Body of pancreas (tissue), 4 donors: ENCODE measurements at regions not wholly inside any gene's neighbourhood (a gene's known extent, or its start where the extent isn't known, plus 50 kb on each side); places are given as distances from the start of the nearest gene placed in this dataset.
"Not testable (repeated sequence)": the region's sequence is repeated elsewhere in the genome, so short reads cannot be mapped to it uniquely, and the experiment has no call there.

Experiments used
- ATAC-seq: fragments of 150-250 bp; one replicate; pipeline ENCODE4 v1.9.1; 2016
- DNase-seq, 4 donors: peaks; one replicate each; pipeline ENCODE4 v3.0.0-alpha.2; 2019
- H3K27ac ChIP-seq, 4 donors: fragments of 200-600 bp; sonication (generic); 1 replicate in 3 of 4; 2 replicates in 1 of 4; pipeline versions ENCODE4 v1.5.1 to v1.6.1; 2016 to 2019; ENCODE audit warnings: mild to moderate bottlenecking in 1 of 4, mixed read lengths in 1 of 4, moderate library complexity in 1 of 4
- H3K27me3 ChIP-seq, 2 donors: fragments of 200-600 bp; sonication (generic); one replicate each; pipeline ENCODE4 v1.6.0; 2016; ENCODE audit warnings: mild to moderate bottlenecking in 1 of 2
- H3K36me3 ChIP-seq, 2 donors: fragments of 200-600 bp; sonication (generic); replicated peaks in 1 of 2; 2 replicates each; pipeline ENCODE4 v1.5.1; 2016; ENCODE audit warnings: low read depth in 2 of 2; ENCODE audit not compliant: insufficient read depth in 1 of 2
- H3K4me1 ChIP-seq: fragments of 200-600 bp; sonication (generic); one replicate; pipeline ENCODE4 v1.6.0; 2016
- H3K4me3 ChIP-seq, 2 donors: fragments of 200-600 bp; sonication (generic); 1 replicate in 1 of 2; 2 replicates in 1 of 2; pipeline ENCODE4 v1.5.1; 2016 to 2019
- H3K9me3 ChIP-seq, 3 donors: fragments of 200-600 bp; sonication (generic); 1 replicate in 2 of 3; 2 replicates in 1 of 3; pipeline ENCODE4 v1.5.1; 2016
- CTCF ChIP-seq, 7 experiments: fragments of 450-650 bp in 4 of 7; fragments of 200-600 bp in 3 of 7; sonication (generic) in 3 of 7; IDR thresholded peaks; one replicate each; pipeline ENCODE4 v1.5.1; 2016 to 2019; ENCODE audit warnings: antibody characterized with exemption in 7 of 7
- POLR2A ChIP-seq, 3 donors: fragments of 450-650 bp; IDR thresholded peaks; one replicate each; pipeline ENCODE4 v1.6.1; 2016; ENCODE audit warnings: antibody characterized with exemption in 3 of 3, mild to moderate bottlenecking in 2 of 3
- WGBS, 2 donors: methylation state at CpG; one replicate each; pipeline ENCODE4 v1.1.5; 2017; 5-methylcytosine and 5-hydroxymethylcytosine counted together
- intact Hi-C: fragments of 100-400 bp; cut with DNase I; formaldehyde crosslinking; loops from one replicate; pipeline ENCODE4 v1.15.1; 2023

- DNase-seq (no peak), ATAC-seq (no peak)
- 25% methylated on average over 1 to 2 of the region's 5 CpGs for WGBS, 2 donors
- no peaks in the 10 kb centered on the region for H3K27me3 ChIP-seq
- H3K9me3 ChIP-seq: no peaks in the 10 kb centered on the region
- TF ChIP-seq CTCF (IDR thresholded peaks at IDR 0.05) (no peak), POLR2A (IDR thresholded peaks at IDR 0.05) (no peak)
- no peak overlapping the region for H3K4me3 ChIP-seq
- intact Hi-C loops: no loop called here
- no peaks in the 10 kb centered on the region for H3K4me1 ChIP-seq
- no peaks in the 10 kb centered on the region for H3K36me3 ChIP-seq
- no peak overlapping the region for H3K27ac ChIP-seq
Observed at GRCh38 chrX:131881194-131881593, 141.9 kb upstream of the STK26 start.

DNA sequence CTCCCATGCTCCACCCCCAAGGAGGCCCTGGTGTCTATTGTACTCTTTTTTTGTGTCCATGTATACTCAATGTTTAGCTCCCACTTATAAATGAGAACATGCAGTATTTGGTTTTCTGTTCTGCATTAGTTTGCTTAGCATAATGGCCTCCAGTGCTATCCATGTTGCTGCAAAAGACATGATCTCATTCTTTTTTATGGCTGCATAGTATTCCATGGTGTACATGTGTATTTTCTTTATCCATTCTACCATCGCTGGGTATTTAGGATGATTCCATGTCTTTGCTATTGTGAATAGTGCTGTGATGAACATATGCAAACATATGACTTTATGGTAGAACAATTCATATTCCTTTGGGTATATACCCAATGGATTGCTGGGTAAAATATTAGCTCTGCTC, 138.1 kb upstream of the STK26 start:
- ATAC-seq, DNase-seq, H3K36me3 ChIP-seq, H3K4me3 ChIP-seq, H3K4me1 ChIP-seq, H3K27me3 ChIP-seq, intact Hi-C loops, H3K27ac ChIP-seq, H3K9me3 ChIP-seq: not testable (repeated sequence)
- WGBS, 2 donors: 68 to 73% methylated on average over 1 of the region's 1 CpG

DNA sequence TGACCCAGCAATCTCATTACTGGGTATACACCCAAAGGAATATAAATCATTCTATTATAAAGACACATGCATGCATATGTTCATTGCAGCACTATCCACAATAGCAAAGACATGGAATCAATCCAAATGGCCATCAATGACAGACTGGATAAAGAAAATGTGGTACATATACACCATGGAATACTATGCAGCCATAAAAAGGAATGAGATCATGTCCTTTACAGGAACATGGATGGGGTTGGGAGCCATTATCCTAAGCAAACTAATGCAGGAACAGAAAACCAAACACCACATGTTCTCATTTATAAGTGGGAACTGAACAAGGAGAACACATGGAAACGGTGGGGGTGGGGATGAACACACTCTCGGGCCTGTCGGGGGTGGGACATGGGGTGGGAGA, 129.2 kb upstream of the STK26 start:
- H3K9me3 ChIP-seq, H3K27me3 ChIP-seq, H3K4me1 ChIP-seq, H3K36me3 ChIP-seq, intact Hi-C loops, H3K27ac ChIP-seq, DNase-seq, H3K4me3 ChIP-seq, ATAC-seq: not testable (repeated sequence)
- 76 to 85% methylated on average over 2 to 3 of the region's 3 CpGs for WGBS, 2 donors

DNA sequence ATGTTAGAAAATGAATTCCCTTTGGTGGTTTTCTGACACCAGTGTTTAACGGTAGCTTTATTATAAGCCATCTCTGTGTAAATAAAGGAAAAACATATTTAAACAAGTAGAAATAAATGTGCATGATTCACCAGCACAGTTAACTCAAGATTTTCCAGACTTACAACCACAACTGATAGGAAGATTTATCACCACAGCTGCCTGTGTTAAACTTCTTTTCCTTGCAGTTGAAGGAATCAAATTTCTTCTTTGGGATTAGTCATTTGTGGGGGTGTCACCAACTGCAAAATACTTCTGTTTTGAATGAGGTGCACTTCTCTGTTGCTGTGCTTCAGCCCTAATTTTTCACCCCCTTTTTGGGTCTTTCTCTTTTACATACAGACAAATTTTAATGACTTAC, 128.1 kb upstream of the STK26 start:
- no peaks in the 10 kb centered on the region for H3K36me3 ChIP-seq
- intact Hi-C loops: no loop called here
- DNase-seq (no peak), ATAC-seq (no peak)
- 0 to 8% methylated on average over 1 of the region's 1 CpG for WGBS, 2 donors
- H3K27ac ChIP-seq: no peak overlapping the region
- no peaks in the 10 kb centered on the region for H3K9me3 ChIP-seq
- no peaks in the 10 kb centered on the region for H3K4me1 ChIP-seq
- no peak overlapping the region for H3K4me3 ChIP-seq
- no peaks in the 10 kb centered on the region for H3K27me3 ChIP-seq
- TF ChIP-seq CTCF (IDR thresholded peaks at IDR 0.05) (no peak), POLR2A (IDR thresholded peaks at IDR 0.05) (no peak)

- no peaks in the 10 kb centered on the region for H3K27me3 ChIP-seq
- H3K36me3 ChIP-seq: no peaks in the 10 kb centered on the region
- no peaks in the 10 kb centered on the region for H3K9me3 ChIP-seq
- ATAC-seq (no peak), DNase-seq (no peak)
- H3K27ac ChIP-seq: no peak overlapping the region
- no peak overlapping the region for H3K4me3 ChIP-seq
- no peaks in the 10 kb centered on the region for H3K4me1 ChIP-seq
- intact Hi-C loops: no loop called here
- 50 to 55% methylated on average over 3 of the region's 3 CpGs for WGBS, 2 donors
- TF ChIP-seq CTCF (IDR thresholded peaks at IDR 0.05): no peak
- no peak for TF ChIP-seq POLR2A (IDR thresholded peaks at IDR 0.05)
Observed at GRCh38 chrX:131895807-131896206, 127.3 kb upstream of the STK26 start.

DNA sequence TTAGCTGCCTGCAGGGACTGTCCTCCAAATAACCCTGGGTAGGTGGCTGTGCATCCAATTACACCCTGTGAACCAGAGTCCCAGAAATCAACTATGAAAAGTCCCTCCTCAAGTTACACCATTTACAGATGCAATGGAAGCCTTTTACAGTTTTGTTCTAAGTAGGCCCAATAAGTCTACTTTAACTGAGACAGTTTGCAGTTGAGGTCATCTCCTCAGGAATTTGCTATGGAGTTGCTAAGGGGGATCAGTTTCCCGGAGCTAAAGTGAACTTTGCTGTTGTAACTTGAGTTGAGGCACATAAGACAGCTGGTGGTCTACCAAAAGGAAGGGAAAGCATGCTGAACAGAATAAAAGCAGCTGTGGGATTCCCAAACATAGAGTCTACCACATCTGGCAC, 121.6 kb upstream of the STK26 start:
- Histone ChIP-seq H3K36me3 (no peaks in the 10 kb centered on the region), H3K9me3 (no peaks in the 10 kb centered on the region), H3K27me3 (no peaks in the 10 kb centered on the region), H3K27ac (no peak overlapping the region), H3K4me1 (no peaks in the 10 kb centered on the region), H3K4me3 (no peak overlapping the region)
- intact Hi-C loops: no loop called here
- 42 to 63% methylated on average over 1 of the region's 1 CpG for WGBS, 2 donors
- no peak for DNase-seq
- ATAC-seq: no peak
- TF ChIP-seq POLR2A (IDR thresholded peaks at IDR 0.05) (no peak), CTCF (IDR thresholded peaks at IDR 0.05) (no peak)
